Suprapubic skin (tissue), 4 donors: ENCODE measurements at regions not wholly inside any gene's neighbourhood (a gene's known extent, or its start where the extent isn't known, plus 50 kb on each side); places are given as distances from the start of the nearest gene placed in this dataset.
"Not testable (repeated sequence)": the region's sequence is repeated elsewhere in the genome, so short reads cannot be mapped to it uniquely, and the experiment has no call there.

Experiments used
- DNase-seq, 2 donors: peaks; one replicate each; pipeline ENCODE4 v3.0.0-alpha.2; 2019; ENCODE audit warnings: low spot score in 2 of 2
- H3K27ac ChIP-seq: fragments of 200-600 bp; sonication (generic); one replicate; pipeline ENCODE4 v1.5.1; 2019
- H3K27me3 ChIP-seq: fragments of 200-600 bp; sonication (generic); one replicate; pipeline ENCODE4 v1.5.1; 2019
- H3K36me3 ChIP-seq: fragments of 200-600 bp; sonication (generic); one replicate; pipeline ENCODE4 v1.5.1; 2019
- H3K4me1 ChIP-seq: fragments of 200-600 bp; sonication (generic); one replicate; pipeline ENCODE4 v1.5.1; 2019
- H3K4me3 ChIP-seq: fragments of 200-600 bp; sonication (generic); one replicate; pipeline ENCODE4 v1.5.1; 2019; ENCODE audit warnings: mild to moderate bottlenecking
- H3K9me3 ChIP-seq: fragments of 200-600 bp; sonication (generic); one replicate; pipeline ENCODE4 v1.5.1; 2019
- WGBS: methylation state at CpG from one replicate; pipeline ENCODE4 v1.1.5; 2018; 5-methylcytosine and 5-hydroxymethylcytosine counted together

GRCh38 chr4:4134368-4134767 is 92.4 kb downstream of the OTOP1 start:
- H3K27ac ChIP-seq, DNase-seq, H3K27me3 ChIP-seq, H3K4me1 ChIP-seq, H3K9me3 ChIP-seq, H3K36me3 ChIP-seq, H3K4me3 ChIP-seq: not testable (repeated sequence)
- no CpG with 5 or more reads among the region's 8 CpGs for WGBS

GRCh38 chr4:4136621-4137020 is 90.1 kb downstream of the OTOP1 start:
- H3K9me3 ChIP-seq, DNase-seq, H3K4me1 ChIP-seq, H3K27me3 ChIP-seq, H3K27ac ChIP-seq, H3K4me3 ChIP-seq, H3K36me3 ChIP-seq: not testable (repeated sequence)
- WGBS = no CpG with 5 or more reads among the region's 9 CpGs
